OCI-LY1 (cell line): ENCODE measurements at regions not wholly inside any gene's neighbourhood (a gene's known extent, or its start where the extent isn't known, plus 50 kb on each side); places are given as distances from the start of the nearest gene placed in this dataset.

Source experiments
- H2AFZ ChIP-seq: fragments of 200-600 bp; sonication (generic), shearing (Covaris generic); 2 replicates; pipeline ENCODE4 v1.6.0; 2014; ENCODE audit warnings: antibody characterized with exemption, mild to moderate bottlenecking, low read length
- H3F3A ChIP-seq: fragments of 200-600 bp; sonication (generic), shearing (Covaris generic); 2 replicates; pipeline ENCODE4 v1.6.0; 2014; ENCODE audit warnings: mild to moderate bottlenecking, antibody characterized with exemption, low read length, moderate library complexity; ENCODE audit not compliant: insufficient read depth
- H3K27ac ChIP-seq: fragments of 200-600 bp; sonication (generic); 2 replicates; pipeline ENCODE4 v1.5.1; 2014; ENCODE audit warnings: low read length, mixed run types, mild to moderate bottlenecking, low read depth; ENCODE audit not compliant: poor library complexity, severe bottlenecking
- H3K27me3 ChIP-seq: fragments of 200-600 bp; sonication (generic); 2 replicates; pipeline ENCODE4 v1.6.0; 2014; ENCODE audit warnings: antibody characterized with exemption, mild to moderate bottlenecking, low read length, moderate library complexity; ENCODE audit not compliant: insufficient read depth
- H3K36me3 ChIP-seq: fragments of 200-600 bp; sonication (generic); 2 replicates; pipeline ENCODE4 v1.6.1; 2014; ENCODE audit warnings: mild to moderate bottlenecking, antibody characterized with exemption, low read length, moderate library complexity, mixed read lengths; ENCODE audit not compliant: insufficient read depth
- H3K4me1 ChIP-seq: fragments of 200-600 bp; sonication (generic); 2 replicates; pipeline ENCODE4 v1.5.1; 2014; ENCODE audit warnings: mild to moderate bottlenecking, low read length, moderate library complexity; ENCODE audit not compliant: insufficient read depth, severe bottlenecking
- H3K4me2 ChIP-seq: fragments of 200-600 bp; sonication (generic), shearing (Covaris generic); 2 replicates; pipeline ENCODE4 v1.6.1; 2014; ENCODE audit warnings: low read length
- H3K4me3 ChIP-seq: fragments of 200-600 bp; sonication (generic); 2 replicates; pipeline ENCODE4 v1.5.1; 2014; ENCODE audit warnings: low read length, low read depth, mild to moderate bottlenecking, mixed read lengths; ENCODE audit not compliant: poor library complexity, severe bottlenecking
- H3K79me2 ChIP-seq: fragments of 200-600 bp; shearing (Covaris generic); 2 replicates; pipeline ENCODE4 v1.6.1; 2016; ENCODE audit warnings: mixed run types, low read length, mixed read lengths; ENCODE audit not compliant: insufficient read depth
- H3K9ac ChIP-seq: fragments of 200-600 bp; sonication (generic), shearing (Covaris generic); 2 replicates; pipeline ENCODE4 v1.6.1; 2014; ENCODE audit warnings: mild to moderate bottlenecking, low read length, mixed read lengths
- H3K9me2 ChIP-seq: fragments of 200-600 bp; sonication (generic), shearing (Covaris generic); 2 replicates; pipeline ENCODE4 v1.6.1; 2014; ENCODE audit warnings: low read depth, mild to moderate bottlenecking, low read length, mixed read lengths
- H3K9me3 ChIP-seq: fragments of 200-600 bp; shearing (Covaris generic); 2 replicates; pipeline ENCODE4 v1.6.1; 2014; ENCODE audit warnings: low read length, mixed read lengths
- H4K20me1 ChIP-seq: fragments of 200-600 bp; sonication (generic), shearing (Covaris generic); 2 replicates; pipeline ENCODE4 v1.6.0; 2016; ENCODE audit warnings: mild to moderate bottlenecking, low read length; ENCODE audit not compliant: insufficient read depth
- CTCF ChIP-seq: fragments of 200-600 bp; sonication (generic), shearing (Covaris generic); IDR thresholded peaks from 2 replicates; pipeline ENCODE4 v1.5.1; 2017; ENCODE audit warnings: mild to moderate bottlenecking, antibody characterized with exemption, low read length, moderate library complexity, mixed read lengths
- EZH2 ChIP-seq: fragments of 200-600 bp; sonication (generic), shearing (Covaris generic); IDR thresholded peaks from 2 replicates; pipeline ENCODE4 v1.8.0; 2017; ENCODE audit warnings: borderline replicate concordance, mixed run types, mild to moderate bottlenecking, antibody characterized with exemption, low read length, moderate library complexity, mixed read lengths

- Histone ChIP-seq H3K36me3 (no peaks in the 10 kb centered on the region), H3K27ac (no peak overlapping the region)
Measured at GRCh38 chr17:12553625-12554024, 112.1 kb upstream of the MYOCD start.

GRCh38 chr17:12554251-12554650 is 111.4 kb upstream of the MYOCD start:
- Histone ChIP-seq H3F3A (no peaks in the 10 kb centered on the region), H3K9ac (no peak overlapping the region), H2AFZ (no peak overlapping the region), H3K4me1 (no peaks in the 10 kb centered on the region), H3K27me3 (no peaks in the 10 kb centered on the region), H3K9me2 (no peaks in the 10 kb centered on the region), H3K4me3 (no peak overlapping the region), H3K9me3 (no peaks in the 10 kb centered on the region), H3K27ac (no peak overlapping the region), H3K79me2 (no peaks in the 10 kb centered on the region), H3K4me2 (no peak overlapping the region), H4K20me1 (no peaks in the 10 kb centered on the region), H3K36me3 (no peaks in the 10 kb centered on the region)
- no peak for TF ChIP-seq EZH2
- no peak for TF ChIP-seq CTCF

More at GRCh38 chr17:12553625-12554024, 112.1 kb upstream of the MYOCD start:
- Histone ChIP-seq H3K27me3 (no peaks in the 10 kb centered on the region), H3K4me2 (no peak overlapping the region), H3K79me2 (no peaks in the 10 kb centered on the region), H2AFZ (no peak overlapping the region), H3K4me1 (no peaks in the 10 kb centered on the region), H4K20me1 (no peaks in the 10 kb centered on the region), H3F3A (no peaks in the 10 kb centered on the region), H3K9ac (no peak overlapping the region), H3K9me3 (no peaks in the 10 kb centered on the region), H3K9me2 (no peaks in the 10 kb centered on the region), H3K4me3 (no peak overlapping the region)
- TF ChIP-seq EZH2: no peak
- TF ChIP-seq CTCF: no peak

GRCh38 chr17:12566291-12566690 is 99.4 kb upstream of the MYOCD start:
- no peak overlapping the region for H3K4me2 ChIP-seq
- H3K9me2 ChIP-seq: no peaks in the 10 kb centered on the region

More at GRCh38 chr17:12566291-12566690, 99.4 kb upstream of the MYOCD start:
- H3K9me3 ChIP-seq: no peaks in the 10 kb centered on the region
- H3K27ac ChIP-seq: no peak overlapping the region
- no peaks in the 10 kb centered on the region for H3K4me1 ChIP-seq
- TF ChIP-seq EZH2 (no peak), CTCF (no peak)
- no peak overlapping the region for H3K4me3 ChIP-seq
- no peaks in the 10 kb centered on the region for H3F3A ChIP-seq
- no peak overlapping the region for H3K9ac ChIP-seq
- no peaks in the 10 kb centered on the region for H3K79me2 ChIP-seq
- no peak overlapping the region for H2AFZ ChIP-seq
- no peaks in the 10 kb centered on the region for H4K20me1 ChIP-seq
- H3K27me3 ChIP-seq: no peaks in the 10 kb centered on the region
- no peaks in the 10 kb centered on the region for H3K36me3 ChIP-seq
